GM18951 (cell line): ENCODE measurements at regions not wholly inside any gene's neighbourhood (a gene's known extent, or its start where the extent isn't known, plus 50 kb on each side); places are given as distances from the start of the nearest gene placed in this dataset.

ENCODE experiments used
- POLR2A ChIP-seq: IDR thresholded peaks from 4 replicates; pipeline ENCODE4 v1.6.1; 2011; ENCODE audit warnings: mild to moderate bottlenecking; ENCODE audit not compliant: insufficient read length, insufficient read depth; ENCODE audit errors: extremely low read depth
- in situ Hi-C: fragments of 300-500 bp; cut with MboI; formaldehyde crosslinking; loops from one replicate; pipeline ENCODE4 v1.12.0; 2022; ENCODE audit warnings: low sequenced_read_pairs, mixed read lengths, inconsistent platforms; ENCODE audit not compliant: unreplicated experiment

- in situ Hi-C loops = no loop called here
- TF ChIP-seq POLR2A = no peak
Measured at GRCh38 chr4:159600061-159600460, 497.2 kb downstream of the RAPGEF2 start.

DNA sequence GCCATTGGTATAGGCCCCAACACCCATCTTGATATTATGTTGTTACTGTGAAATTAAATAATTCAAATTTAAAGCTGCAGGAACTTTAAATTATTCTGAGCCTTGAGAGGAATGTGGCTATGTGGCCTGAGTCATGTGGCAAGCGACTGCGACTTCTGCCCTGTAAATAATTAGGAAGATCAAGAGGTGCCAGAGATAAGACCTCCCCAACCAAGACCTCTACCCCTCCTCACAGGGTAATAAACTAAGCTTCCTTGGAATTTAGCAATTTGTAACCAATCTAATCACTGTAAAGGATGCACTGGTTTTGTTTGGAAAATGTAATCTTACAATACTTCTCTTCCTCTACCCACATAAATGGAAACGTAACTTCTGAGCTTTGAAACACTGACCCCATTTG, 501.9 kb downstream of the RAPGEF2 start:
- TF ChIP-seq POLR2A = no peak
- in situ Hi-C loops = no loop called here

GRCh38 chr4:159606835-159607234, 504.0 kb downstream of the RAPGEF2 start:
- no peak for TF ChIP-seq POLR2A
- in situ Hi-C loops = no loop called here

DNA sequence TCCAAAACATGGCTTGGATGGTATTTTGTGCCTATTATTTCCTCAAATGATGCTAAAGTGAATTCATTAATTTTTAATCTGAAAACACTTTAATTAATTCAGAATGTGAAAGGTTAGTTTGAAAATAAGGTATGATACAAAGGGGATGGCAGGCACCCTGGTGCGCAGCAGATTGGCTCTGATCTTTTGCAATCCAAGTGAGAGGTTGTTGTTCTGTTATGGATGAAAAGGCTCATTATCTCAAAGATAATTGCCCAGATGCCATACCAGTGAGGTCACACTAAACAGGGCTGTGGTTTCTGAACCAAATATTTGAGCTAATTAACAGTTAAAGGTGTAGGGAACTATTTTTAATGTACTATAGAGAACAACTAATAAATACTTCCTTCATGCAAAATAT, 504.9 kb downstream of the RAPGEF2 start:
- in situ Hi-C loops = no loop called here
- TF ChIP-seq POLR2A = no peak

- in situ Hi-C loops = no loop called here
- TF ChIP-seq POLR2A = no peak
Measured at GRCh38 chr4:159608436-159608835, 505.6 kb downstream of the RAPGEF2 start.

DNA sequence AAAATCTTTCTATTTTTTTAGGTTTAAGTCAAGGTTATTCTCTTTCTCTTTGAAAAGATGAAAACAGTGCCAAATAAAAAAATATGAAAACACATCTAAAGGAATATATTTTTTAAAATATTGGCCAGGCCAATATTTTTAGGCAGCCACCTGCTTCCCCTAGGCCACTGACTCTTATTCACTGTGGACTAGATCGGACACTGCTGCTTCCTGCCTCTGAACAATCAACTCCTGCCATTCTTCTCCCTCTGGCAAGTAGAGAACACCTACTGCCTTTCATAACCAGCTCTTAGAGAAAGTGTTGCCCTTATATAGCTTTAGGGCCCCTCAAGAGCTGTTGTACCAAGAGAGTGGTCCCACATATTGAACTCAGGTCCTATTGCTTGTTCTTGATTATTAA, 529.2 kb downstream of the RAPGEF2 start:
- no peak for TF ChIP-seq POLR2A
- in situ Hi-C loops = no loop called here

DNA sequence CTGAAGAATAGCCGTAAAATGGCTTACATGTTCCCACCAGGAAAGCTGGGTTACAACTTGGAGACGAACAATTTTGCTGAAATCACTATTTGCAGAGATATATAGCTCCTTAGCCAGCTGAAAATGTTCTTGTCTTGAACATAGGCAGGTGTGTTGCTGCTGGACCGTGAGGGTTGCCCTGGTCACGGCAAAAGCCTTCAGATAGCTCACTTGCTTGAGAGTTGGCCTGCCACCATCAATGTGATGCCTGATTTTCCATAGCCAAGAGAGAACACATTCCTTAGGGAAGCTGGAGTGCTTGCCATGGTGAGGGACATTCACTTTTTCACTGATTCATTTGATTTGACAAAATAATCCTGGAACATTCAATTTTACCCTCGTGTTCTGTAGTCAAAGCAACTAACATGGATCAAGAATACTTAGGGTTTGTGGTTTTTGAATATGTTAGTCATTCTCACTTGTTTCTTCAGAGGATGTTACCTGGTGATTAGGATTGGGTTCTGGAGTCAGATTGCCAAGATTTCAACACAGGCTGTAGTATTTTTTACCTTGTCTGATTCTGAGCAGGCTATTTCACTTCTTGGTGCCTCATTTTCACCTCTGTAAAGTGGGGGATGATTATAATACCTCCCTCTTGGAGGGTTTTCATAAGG, 536.9 kb downstream of the RAPGEF2 start:
- in situ Hi-C loops = no loop called here
- TF ChIP-seq POLR2A = no peak

GRCh38 chr4:159649237-159649636, 546.4 kb downstream of the RAPGEF2 start:
- in situ Hi-C loops = no loop called here
- TF ChIP-seq POLR2A = no peak

GRCh38 chr4:159652871-159653270, 550.0 kb downstream of the RAPGEF2 start:
- TF ChIP-seq POLR2A = no peak
- in situ Hi-C loops = no loop called here

GRCh38 chr4:159655547-159655946, 552.7 kb downstream of the RAPGEF2 start:
- TF ChIP-seq POLR2A = no peak
- in situ Hi-C loops = no loop called here

DNA sequence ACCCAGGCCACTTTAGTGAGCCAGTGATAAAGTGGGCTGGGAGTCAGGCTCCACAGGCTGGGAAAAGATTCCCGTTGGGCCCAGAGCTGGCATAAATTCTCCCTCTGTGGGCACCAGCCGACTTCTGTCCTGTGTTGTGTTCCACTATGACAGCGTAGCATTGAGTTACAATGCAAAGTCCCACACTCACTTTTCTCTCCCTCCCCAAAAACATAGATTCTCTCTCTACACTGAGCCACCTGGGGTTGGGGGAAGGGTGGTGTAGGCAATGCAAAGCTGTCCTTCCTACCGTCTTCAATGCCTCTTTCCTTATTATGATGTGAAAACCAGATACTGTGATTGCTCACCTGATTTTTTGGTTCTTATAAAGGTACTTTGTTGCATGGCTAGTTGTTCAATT, 566.2 kb downstream of the RAPGEF2 start:
- TF ChIP-seq POLR2A = no peak
- in situ Hi-C loops = no loop called here

- in situ Hi-C loops = no loop called here
- no peak for TF ChIP-seq POLR2A
Measured at GRCh38 chr4:159673221-159673620, 570.3 kb downstream of the RAPGEF2 start.

GRCh38 chr4:159674241-159674640, 571.4 kb downstream of the RAPGEF2 start:
- in situ Hi-C loops = no loop called here
- TF ChIP-seq POLR2A = no peak

DNA sequence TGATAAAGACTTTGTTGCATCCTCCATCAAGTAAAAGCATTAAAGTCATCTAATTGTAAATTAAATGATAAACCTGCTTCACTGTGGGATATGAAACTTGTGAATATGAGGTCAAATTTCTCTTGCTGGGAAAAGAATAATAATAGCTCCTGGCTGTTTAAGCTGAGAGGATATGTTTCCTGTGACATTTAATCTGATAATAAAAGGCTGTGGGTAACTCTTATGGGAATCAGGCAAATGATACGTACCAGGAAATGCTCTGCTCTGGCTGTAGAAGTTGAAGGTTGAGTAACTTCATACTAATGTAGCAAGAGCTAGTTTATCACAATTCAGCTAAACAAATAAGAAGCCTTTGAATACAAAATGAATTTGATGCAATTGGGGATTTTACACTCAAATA, 574.6 kb downstream of the RAPGEF2 start:
- in situ Hi-C loops = no loop called here
- no peak for TF ChIP-seq POLR2A

GRCh38 chr4:159682996-159683395, 580.1 kb downstream of the RAPGEF2 start:
- no peak for TF ChIP-seq POLR2A
- in situ Hi-C loops = no loop called here
